HG03354 (cell line): ENCODE measurements at regions not wholly inside any gene's neighbourhood (a gene's known extent, or its start where the extent isn't known, plus 50 kb on each side); places are given as distances from the start of the nearest gene placed in this dataset.
"Not testable (repeated sequence)": the region's sequence is repeated elsewhere in the genome, so short reads cannot be mapped to it uniquely, and the experiment has no call there.

Experiments
- ATAC-seq: cut with Tn5 transposase; IDR thresholded peaks from one replicate; pipeline ENCODE4 v1.9.1; 2021; ENCODE audit warnings: mild to moderate bottlenecking; ENCODE audit not compliant: unreplicated experiment, poor library complexity, severe bottlenecking

DNA sequence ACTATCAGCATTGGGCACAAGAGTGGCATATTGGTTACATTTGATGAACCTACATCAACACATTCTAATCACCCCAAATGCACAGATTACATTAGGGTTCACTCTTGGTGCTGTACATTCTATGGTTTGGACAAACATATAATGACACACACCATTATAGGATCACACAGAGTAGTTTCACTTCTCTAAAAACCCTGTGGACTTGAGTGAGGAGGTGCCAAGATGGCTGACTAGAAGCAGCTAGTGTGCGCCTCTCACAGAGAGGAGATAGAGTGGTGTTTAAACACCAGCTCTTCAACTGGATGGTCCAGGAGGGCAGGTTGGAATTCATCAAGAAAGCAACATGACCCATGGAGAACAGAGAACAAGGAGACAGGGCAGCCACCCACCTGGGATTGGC lies 265.6 kb downstream of the TDRD3 start:
- no peak for ATAC-seq

DNA sequence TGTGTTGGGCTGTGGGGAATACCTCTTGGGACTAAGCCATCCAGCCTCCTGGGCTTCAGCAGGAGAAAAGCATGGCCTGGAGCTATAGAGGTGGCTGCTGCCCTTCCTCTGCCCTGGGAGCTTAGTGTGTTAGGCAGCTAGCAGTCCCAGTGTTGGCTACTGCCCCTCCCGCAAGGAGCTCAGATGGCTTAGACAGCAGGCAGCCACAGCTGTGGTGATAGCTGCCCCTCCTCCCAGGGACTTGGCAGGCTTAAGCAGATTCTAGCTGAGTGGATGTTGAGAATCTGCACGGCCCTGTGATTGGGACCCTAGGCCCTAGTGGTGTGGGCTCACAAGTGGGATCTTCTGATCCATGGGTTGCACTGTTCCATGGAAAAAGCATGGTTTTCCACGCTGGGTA lies 264.5 kb downstream of the TDRD3 start:
- no peak for ATAC-seq

DNA sequence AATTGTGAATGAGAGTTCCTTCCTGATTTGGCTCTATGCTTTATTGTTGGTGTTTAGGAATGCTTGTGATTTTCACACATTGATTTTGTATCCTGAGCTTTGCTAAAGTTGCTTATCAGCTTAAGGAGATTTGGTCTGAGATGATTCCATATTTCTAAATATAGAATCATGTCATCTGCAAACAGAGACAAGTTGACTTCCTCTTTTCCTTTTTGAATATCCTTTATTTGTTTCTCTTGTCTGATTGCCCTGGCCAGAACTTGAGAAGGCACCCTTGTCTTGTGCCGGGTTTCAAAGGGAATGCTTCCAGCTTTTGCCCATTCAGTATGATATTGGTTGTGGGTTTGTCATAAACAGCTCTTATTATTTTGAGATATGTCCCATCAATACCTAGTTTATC lies 260.6 kb downstream of the TDRD3 start:
- ATAC-seq: not testable (repeated sequence)

DNA sequence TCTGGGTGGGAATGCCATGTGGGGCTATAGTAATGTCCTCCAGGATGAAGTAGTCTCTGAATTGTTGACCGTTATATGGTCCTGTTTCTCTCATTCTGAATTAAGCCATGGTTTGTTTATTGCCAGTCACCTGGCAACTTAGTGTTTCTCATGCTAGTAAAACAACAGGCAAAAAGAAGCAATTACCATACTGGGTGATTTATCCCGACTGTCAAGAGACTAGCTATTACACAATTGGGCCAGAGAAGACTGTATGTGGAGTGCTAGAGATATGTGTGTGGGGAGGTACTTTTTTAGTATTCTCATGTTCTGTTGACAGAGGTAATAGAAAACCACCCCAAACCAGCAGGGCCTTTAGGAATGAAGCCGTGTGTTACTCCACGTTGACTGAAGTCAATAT lies 258.2 kb downstream of the TDRD3 start:
- no peak for ATAC-seq

DNA sequence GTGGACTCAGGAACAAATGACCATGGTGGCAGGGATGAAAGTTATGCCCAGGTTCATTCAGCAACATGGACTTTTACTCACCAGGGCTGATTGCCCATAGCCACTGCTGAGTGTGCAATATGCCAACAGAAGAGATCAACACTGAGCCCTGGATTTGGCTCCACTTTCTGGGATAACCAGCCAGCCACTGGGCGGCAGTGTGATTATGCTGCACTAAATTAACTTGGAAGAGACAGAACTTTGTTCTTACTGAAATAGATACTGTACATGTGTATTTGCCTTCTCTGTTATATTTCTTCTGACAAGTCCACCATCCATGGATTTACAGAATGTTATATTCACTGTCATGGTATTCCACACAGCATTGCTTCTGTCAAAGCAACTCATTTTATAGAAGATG lies 257.4 kb downstream of the TDRD3 start:
- no peak for ATAC-seq

DNA sequence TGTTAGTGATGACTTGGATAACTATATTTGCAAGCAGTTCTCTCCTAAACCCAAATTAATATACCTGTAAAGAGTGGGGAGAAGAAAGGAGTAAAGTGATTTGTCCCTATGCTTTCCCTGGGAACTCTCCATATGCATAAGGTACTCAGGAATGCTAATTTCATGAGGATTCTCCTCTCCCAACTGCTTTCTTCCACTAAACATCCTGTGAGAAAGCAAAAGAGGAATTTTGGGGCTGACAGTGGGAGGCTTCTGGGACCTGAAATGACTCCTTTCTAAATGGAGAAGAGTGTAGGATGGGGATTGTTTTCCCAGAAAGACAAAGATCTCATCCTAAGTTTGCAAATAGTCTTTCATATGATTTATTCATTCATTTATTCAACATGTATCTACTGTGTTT lies 250.5 kb downstream of the TDRD3 start:
- ATAC-seq: no peak

DNA sequence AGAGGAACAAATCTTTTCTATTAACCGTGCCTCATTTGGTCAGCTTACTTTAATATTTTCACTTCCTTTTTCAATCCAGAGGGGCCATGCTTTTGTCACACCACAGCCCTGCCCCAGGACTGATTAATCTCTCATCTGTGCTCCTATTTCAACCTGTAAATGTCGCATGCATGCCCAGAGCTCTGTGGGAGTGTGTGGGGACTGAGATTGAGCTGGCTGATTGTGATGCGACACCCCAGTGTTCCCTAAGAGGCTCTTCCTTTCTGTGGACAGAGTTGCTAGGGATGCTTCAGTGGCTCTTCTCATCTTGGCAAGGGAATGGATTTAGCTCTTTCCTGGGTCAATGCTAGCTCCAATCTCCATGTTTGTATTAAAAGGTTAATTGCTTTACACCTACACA lies 249.6 kb downstream of the TDRD3 start:
- ATAC-seq: no peak

DNA sequence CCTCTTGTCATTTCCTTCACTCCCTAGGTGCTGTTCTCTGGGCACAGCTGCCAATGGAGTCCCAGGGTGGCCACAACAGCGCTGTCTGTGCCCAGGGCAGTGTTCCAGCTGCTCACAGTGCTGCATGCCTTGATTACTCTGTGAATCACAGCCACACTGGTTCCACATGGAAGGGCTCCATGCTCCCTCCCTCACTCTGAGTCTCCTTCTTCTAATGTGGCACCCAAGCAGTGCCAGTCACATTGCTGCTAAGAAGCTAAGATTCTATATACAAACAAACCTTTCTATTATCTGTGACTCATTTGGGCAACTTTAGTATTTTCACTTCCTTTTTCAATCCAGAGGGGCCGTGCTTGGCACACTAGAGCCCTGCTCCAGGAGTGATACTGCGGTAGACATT lies 248.7 kb downstream of the TDRD3 start:
- ATAC-seq: peak; percentile 61

DNA sequence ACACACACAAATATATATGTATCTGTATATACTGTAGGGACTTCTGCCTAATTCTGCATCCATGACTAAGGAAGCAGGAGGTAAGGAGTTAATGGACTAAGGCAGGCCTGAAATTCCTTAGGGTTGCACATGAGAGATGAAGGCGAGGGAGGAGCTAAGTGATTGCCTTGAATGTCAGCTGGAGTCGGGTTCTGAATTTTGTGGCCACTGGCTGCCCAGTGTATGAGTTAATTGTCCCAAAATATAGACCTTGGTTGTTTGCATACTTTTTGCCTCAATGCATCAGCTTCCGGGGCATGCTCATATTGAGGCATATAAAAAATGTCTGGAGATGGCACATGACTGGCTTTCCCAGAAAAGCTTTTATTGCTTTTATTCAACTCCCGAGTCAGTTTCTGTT lies 245.5 kb downstream of the TDRD3 start:
- ATAC-seq: no peak

DNA sequence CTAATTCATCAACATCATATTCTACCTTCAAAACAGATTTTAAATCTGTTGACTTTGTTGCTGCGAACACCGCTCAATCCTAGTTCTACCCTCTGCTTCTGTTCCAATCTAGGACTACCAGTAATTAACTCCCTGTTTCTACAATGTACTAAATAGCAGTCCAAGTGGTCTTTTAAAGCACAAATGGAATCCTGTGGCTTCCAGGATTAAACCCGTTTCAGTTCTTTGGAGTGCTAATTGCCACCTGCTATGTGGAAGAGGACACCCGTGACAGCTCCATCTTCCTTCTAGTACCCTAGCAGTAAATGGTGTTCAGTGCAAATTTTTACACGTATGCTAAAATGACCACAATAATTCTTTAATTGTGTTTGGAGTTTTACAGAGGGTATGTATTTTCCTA lies 232.1 kb downstream of the TDRD3 start:
- ATAC-seq: no peak

DNA sequence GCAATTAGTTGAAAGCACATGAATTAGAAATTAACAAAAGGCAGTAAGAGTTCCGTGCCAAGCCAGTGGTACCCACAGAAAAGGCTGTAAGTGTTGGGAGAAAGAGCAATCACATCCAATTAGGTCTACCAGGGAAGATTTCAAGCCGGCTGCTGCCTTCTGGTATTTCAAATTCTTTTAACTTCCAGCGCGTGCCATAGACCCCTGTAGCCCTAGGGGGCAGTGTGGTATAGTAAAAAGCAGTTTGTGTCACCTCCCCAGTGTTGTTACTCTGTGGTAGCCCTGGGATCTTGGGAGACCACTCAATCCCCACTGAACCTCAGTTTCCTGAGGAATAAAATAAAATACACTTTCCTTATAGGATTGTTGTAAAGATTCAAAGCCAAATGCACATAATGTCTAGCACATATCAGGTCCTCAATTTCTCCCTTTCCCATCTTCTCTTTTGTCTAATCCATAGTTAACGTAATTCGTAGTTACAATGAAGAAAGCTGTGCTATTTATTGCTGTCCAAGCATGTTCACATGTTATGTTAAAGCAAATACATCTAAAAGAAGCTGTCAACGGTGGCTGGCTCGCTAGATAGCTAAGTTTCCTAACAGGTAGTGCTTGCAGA lies 230.2 kb downstream of the TDRD3 start:
- peak; percentile 90 for ATAC-seq
